Stomach (tissue), 8 donors: ENCODE measurements at regions not wholly inside any gene's neighbourhood (a gene's known extent, or its start where the extent isn't known, plus 50 kb on each side); places are given as distances from the start of the nearest gene placed in this dataset.

ENCODE experiments used
- DNase-seq, 2 donors: peaks; one replicate each; pipeline versions ENCODE4 v3.0.0 to v3.0.0-alpha.2; 2013 to 2019
- H3K27ac ChIP-seq, 5 donors: fragments of 200-600 bp in 4 of 5; sonication (generic) in 4 of 5; one replicate each; pipeline ENCODE4 v1.5.1; 2013 to 2019; ENCODE audit warnings: mild to moderate bottlenecking in 1 of 5, moderate library complexity in 1 of 5
- H3K27me3 ChIP-seq, 3 donors: fragments of 200-600 bp; sonication (generic); one replicate each; pipeline ENCODE4 v1.5.1; 2017 to 2019; ENCODE audit warnings: mixed run types in 1 of 3
- H3K36me3 ChIP-seq, 4 donors: fragments of 200-600 bp; sonication (generic); 1 replicate in 3 of 4; 2 replicates in 1 of 4; pipeline ENCODE4 v1.5.1; 2016 to 2019
- H3K4me1 ChIP-seq, 4 donors: fragments of 200-600 bp; sonication (generic); one replicate each; pipeline ENCODE4 v1.5.1; 2016 to 2019
- H3K4me3 ChIP-seq, 4 donors: fragments of 200-600 bp; sonication (generic) in 3 of 4; one replicate each; pipeline ENCODE4 v1.5.1; 2016 to 2019; ENCODE audit warnings: mild to moderate bottlenecking in 1 of 4
- H3K9me3 ChIP-seq, 4 donors: fragments of 200-600 bp; sonication (generic); one replicate each; pipeline ENCODE4 v1.5.1; 2016 to 2019
- EP300 ChIP-seq: sonication (generic); formaldehyde crosslinking; IDR thresholded peaks from one replicate; pipeline ENCODE4 v1.6.1; 2017; ENCODE audit warnings: antibody characterized with exemption
- POLR2A ChIP-seq, 4 donors: fragments of 450-650 bp; IDR thresholded peaks; one replicate each; pipeline ENCODE4 v1.6.1; 2016; ENCODE audit warnings: antibody characterized with exemption in 4 of 4, control low read depth in 2 of 4, mild to moderate bottlenecking in 1 of 4, moderate library complexity in 1 of 4
- POLR2AphosphoS5 ChIP-seq, 3 donors: sonication (generic); formaldehyde crosslinking; IDR thresholded peaks; one replicate each; pipeline ENCODE4 v1.6.1; 2016; ENCODE audit warnings: antibody characterized with exemption in 3 of 3
- WGBS, 5 donors: extraction: QIAGEN DNeasy Blood & Tissue Kit in 3 of 5; methylation state at CpG; one replicate each; pipeline versions ENCODE4 v1.1.5 to v1.1.7; 2013 to 2018; 5-methylcytosine and 5-hydroxymethylcytosine counted together
- intact Hi-C: fragments of 100-400 bp; cut with DNase I; formaldehyde crosslinking; loops from one replicate; pipeline ENCODE4 v1.15.1; 2023; ENCODE audit warnings: low total_unique reads
- TF ChIP-seq, protein P1 (sequence below), 7 experiments: fragments of 450-650 bp in 4 of 7; fragments of 200-600 bp in 3 of 7; sonication (generic) in 3 of 7; IDR thresholded peaks; one replicate each; pipeline ENCODE4 v1.5.1; 2016 to 2019; ENCODE audit warnings: antibody characterized with exemption in 7 of 7, control low read depth in 2 of 7, mild to moderate bottlenecking in 1 of 7
- donor health status: healthy with polysubstance abuse.
- donor health status: Bipolar disorder and iron deficiency.
- donor health status: healthy.

DNA sequence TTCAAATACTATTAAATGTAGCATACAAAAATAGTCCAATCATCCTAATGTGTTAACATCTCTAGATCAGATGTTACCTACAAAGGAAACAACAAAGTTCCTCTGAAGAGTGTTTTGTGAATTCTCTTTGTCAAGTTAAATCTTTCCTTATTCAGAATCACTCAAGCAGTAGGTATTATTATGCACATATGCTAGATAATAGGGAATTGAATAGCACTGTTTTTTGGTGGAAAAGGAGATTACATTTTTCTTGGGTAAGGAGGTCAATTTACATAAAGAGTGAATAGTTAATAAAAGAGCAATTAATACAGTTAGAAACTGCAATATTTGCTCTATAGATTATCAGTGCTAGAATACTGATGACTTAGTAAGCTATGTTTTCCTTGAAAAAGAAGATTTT is 130.7 kb downstream of the BTC start:
- H3K27me3 ChIP-seq = no peaks in the 10 kb centered on the region
- TF ChIP-seq EP300 (no peak), POLR2AphosphoS5 (IDR thresholded peaks at IDR 0.05) (no peak), POLR2A (IDR thresholded peaks at IDR 0.05) (no peak)
- TF ChIP-seq, protein P1, sequence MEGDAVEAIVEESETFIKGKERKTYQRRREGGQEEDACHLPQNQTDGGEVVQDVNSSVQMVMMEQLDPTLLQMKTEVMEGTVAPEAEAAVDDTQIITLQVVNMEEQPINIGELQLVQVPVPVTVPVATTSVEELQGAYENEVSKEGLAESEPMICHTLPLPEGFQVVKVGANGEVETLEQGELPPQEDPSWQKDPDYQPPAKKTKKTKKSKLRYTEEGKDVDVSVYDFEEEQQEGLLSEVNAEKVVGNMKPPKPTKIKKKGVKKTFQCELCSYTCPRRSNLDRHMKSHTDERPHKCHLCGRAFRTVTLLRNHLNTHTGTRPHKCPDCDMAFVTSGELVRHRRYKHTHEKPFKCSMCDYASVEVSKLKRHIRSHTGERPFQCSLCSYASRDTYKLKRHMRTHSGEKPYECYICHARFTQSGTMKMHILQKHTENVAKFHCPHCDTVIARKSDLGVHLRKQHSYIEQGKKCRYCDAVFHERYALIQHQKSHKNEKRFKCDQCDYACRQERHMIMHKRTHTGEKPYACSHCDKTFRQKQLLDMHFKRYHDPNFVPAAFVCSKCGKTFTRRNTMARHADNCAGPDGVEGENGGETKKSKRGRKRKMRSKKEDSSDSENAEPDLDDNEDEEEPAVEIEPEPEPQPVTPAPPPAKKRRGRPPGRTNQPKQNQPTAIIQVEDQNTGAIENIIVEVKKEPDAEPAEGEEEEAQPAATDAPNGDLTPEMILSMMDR (IDR thresholded peaks at IDR 0.05) = no peak
- H3K4me1 ChIP-seq = peaks cover 0 to 8% (median 3%) of the 10 kb centered on the region in 4 donors
- no peak overlapping the region for H3K27ac ChIP-seq
- no peaks in the 10 kb centered on the region for H3K36me3 ChIP-seq
- H3K4me3 ChIP-seq = no peak overlapping the region
- no peak for DNase-seq
- intact Hi-C loops = no loop called here
- no peaks in the 10 kb centered on the region for H3K9me3 ChIP-seq

DNA sequence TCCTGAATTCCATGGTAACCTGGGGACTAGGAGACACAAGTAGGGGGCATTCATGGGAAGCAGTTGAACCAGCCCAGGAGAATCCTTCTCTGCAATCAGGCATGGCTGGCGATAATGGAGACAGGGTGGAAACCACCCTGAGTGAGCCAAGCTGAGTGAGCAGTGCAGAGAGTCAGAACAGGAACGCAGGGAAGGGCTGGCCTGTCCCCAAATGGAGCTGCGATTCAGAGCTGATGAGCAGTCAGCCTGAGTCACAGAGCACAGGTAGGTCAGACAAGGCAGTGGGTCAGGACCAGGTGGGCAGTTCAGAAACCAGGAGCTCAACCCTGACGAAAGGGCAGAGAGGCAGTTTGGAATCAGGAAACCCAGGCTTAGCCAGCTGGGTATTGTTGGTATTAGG is 129.0 kb downstream of the BTC start:
- DNase-seq = no peak
- Histone ChIP-seq H3K27me3 (no peaks in the 10 kb centered on the region), H3K36me3 (no peaks in the 10 kb centered on the region), H3K9me3 (no peaks in the 10 kb centered on the region), H3K4me3 (no peak overlapping the region), H3K27ac (no peak overlapping the region), H3K4me1 (peaks cover 0 to 3% (median 0%) of the 10 kb centered on the region in 4 donors)
- WGBS, 5 donors = 74 to 90% (median 82%) methylated on average over 4 of the region's 4 CpGs
- intact Hi-C loops = no loop called here
- no peak for TF ChIP-seq EP300
- TF ChIP-seq POLR2AphosphoS5 (IDR thresholded peaks at IDR 0.05) = no peak
- TF ChIP-seq, protein P1 (IDR thresholded peaks at IDR 0.05) = no peak
- no peak for TF ChIP-seq POLR2A (IDR thresholded peaks at IDR 0.05)

DNA sequence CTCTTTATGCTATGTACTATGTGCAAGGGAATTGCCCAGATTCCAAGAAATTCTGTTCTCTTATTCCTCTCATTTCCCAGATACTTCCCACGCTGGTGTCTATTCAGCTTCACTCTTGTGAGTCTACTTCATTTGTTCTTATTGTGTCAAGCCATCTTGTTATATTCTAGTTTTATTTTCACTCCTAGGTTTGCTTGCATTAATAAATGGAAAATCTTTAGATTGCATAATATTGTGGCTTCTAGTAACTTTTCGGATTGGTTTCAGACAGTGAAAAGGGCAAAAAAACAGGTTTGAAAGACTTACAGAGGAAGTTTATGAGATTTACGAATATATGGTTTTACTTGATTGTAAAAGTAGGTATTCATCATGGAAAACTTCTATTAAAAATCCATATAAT is 128.4 kb downstream of the BTC start:
- Histone ChIP-seq H3K4me1 (peaks cover 0 to 6% (median 1%) of the 10 kb centered on the region in 4 donors), H3K27me3 (no peaks in the 10 kb centered on the region), H3K4me3 (no peak overlapping the region), H3K36me3 (no peaks in the 10 kb centered on the region), H3K27ac (no peak overlapping the region), H3K9me3 (no peaks in the 10 kb centered on the region)
- WGBS, 5 donors = 86 to 93% (median 87%) methylated on average over 3 of the region's 3 CpGs
- intact Hi-C loops = no loop called here
- DNase-seq = no peak
- TF ChIP-seq POLR2AphosphoS5 (IDR thresholded peaks at IDR 0.05) (no peak), EP300 (no peak), POLR2A (IDR thresholded peaks at IDR 0.05) (no peak)
- TF ChIP-seq, protein P1 (IDR thresholded peaks at IDR 0.05) = no peak

DNA sequence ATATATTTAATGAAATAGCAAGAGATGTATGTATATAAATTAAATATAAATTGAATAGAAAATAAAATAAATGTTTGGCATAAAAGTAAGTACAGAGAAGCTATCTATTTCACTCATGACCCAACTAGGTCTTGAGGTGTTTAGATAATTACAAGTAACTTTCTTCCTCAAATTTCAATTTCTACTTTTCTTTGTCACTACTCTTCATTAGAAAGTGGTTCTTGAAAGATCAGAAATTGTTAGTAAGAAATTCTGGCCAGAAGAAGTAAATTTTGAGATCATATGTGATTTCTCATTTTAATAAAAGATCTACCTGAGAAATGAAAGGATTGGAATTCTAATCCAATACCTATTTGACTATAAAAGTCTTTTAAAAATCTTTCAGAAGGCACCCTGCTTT is 126.9 kb downstream of the BTC start:
- Histone ChIP-seq H3K27ac (no peak overlapping the region), H3K27me3 (no peaks in the 10 kb centered on the region), H3K36me3 (no peaks in the 10 kb centered on the region), H3K9me3 (no peaks in the 10 kb centered on the region), H3K4me3 (no peak overlapping the region), H3K4me1 (peaks cover 0 to 11% (median 1%) of the 10 kb centered on the region in 4 donors)
- intact Hi-C loops = no loop called here
- DNase-seq = no peak
- TF ChIP-seq EP300 (no peak), POLR2AphosphoS5 (IDR thresholded peaks at IDR 0.05) (no peak)

- no peak for DNase-seq
- Histone ChIP-seq H3K27me3 (no peaks in the 10 kb centered on the region), H3K27ac (no peak overlapping the region), H3K4me3 (no peak overlapping the region), H3K9me3 (no peaks in the 10 kb centered on the region), H3K4me1 (peaks cover 0 to 11% (median 1%) of the 10 kb centered on the region in 4 donors), H3K36me3 (no peaks in the 10 kb centered on the region)
- TF ChIP-seq, protein P1 (IDR thresholded peaks at IDR 0.05) = no peak
- TF ChIP-seq POLR2AphosphoS5 (IDR thresholded peaks at IDR 0.05) (no peak), EP300 (no peak), POLR2A (IDR thresholded peaks at IDR 0.05) (no peak)
- intact Hi-C loops = no loop called here
These were observed 126.4 kb downstream of the BTC start for GRCh38 chr4:74667944-74668343.
